ENCODE measurements at regions not wholly inside any gene's neighbourhood (a gene's known extent, or its start where the extent isn't known, plus 50 kb on each side); places are given as distances from the start of the nearest gene placed in this dataset.

DNA sequence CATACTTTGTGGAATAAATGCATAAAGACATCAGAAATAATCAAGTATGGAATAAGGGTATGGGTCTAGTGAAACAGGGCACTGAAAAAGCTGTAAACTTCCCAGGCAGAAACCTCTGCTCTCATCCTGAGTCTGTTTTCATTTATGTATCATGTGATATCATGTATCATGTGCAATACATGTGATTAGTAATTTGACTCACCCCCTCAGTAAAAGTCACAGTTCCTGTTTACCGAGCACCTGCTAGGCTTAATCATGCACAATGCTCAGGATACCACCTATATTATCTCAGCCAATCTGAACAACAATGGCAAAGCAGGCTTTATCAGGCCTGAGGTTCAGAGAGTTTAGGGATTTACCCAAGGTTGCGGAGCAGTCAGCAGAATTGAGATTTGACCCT lies 250.6 kb upstream of the TENM4 start:
- TF ChIP-seq POLR2AphosphoS5 (IDR thresholded peaks at IDR 0.05; ENCODE audit: low read depth) (no peak), SPI1 (IDR thresholded peaks at IDR 0.05; ENCODE audit: borderline replicate concordance, low read depth) (no peak), GABPA (IDR thresholded peaks at IDR 0.05; ENCODE audit: low read depth) (no peak)
- TF ChIP-seq, protein P1, sequence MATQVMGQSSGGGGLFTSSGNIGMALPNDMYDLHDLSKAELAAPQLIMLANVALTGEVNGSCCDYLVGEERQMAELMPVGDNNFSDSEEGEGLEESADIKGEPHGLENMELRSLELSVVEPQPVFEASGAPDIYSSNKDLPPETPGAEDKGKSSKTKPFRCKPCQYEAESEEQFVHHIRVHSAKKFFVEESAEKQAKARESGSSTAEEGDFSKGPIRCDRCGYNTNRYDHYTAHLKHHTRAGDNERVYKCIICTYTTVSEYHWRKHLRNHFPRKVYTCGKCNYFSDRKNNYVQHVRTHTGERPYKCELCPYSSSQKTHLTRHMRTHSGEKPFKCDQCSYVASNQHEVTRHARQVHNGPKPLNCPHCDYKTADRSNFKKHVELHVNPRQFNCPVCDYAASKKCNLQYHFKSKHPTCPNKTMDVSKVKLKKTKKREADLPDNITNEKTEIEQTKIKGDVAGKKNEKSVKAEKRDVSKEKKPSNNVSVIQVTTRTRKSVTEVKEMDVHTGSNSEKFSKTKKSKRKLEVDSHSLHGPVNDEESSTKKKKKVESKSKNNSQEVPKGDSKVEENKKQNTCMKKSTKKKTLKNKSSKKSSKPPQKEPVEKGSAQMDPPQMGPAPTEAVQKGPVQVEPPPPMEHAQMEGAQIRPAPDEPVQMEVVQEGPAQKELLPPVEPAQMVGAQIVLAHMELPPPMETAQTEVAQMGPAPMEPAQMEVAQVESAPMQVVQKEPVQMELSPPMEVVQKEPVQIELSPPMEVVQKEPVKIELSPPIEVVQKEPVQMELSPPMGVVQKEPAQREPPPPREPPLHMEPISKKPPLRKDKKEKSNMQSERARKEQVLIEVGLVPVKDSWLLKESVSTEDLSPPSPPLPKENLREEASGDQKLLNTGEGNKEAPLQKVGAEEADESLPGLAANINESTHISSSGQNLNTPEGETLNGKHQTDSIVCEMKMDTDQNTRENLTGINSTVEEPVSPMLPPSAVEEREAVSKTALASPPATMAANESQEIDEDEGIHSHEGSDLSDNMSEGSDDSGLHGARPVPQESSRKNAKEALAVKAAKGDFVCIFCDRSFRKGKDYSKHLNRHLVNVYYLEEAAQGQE (IDR thresholded peaks at IDR 0.05; ENCODE audit: insufficient replicate concordance, low read depth), result no peak
- TF ChIP-seq, protein P2, sequence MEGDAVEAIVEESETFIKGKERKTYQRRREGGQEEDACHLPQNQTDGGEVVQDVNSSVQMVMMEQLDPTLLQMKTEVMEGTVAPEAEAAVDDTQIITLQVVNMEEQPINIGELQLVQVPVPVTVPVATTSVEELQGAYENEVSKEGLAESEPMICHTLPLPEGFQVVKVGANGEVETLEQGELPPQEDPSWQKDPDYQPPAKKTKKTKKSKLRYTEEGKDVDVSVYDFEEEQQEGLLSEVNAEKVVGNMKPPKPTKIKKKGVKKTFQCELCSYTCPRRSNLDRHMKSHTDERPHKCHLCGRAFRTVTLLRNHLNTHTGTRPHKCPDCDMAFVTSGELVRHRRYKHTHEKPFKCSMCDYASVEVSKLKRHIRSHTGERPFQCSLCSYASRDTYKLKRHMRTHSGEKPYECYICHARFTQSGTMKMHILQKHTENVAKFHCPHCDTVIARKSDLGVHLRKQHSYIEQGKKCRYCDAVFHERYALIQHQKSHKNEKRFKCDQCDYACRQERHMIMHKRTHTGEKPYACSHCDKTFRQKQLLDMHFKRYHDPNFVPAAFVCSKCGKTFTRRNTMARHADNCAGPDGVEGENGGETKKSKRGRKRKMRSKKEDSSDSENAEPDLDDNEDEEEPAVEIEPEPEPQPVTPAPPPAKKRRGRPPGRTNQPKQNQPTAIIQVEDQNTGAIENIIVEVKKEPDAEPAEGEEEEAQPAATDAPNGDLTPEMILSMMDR (IDR thresholded peaks at IDR 0.05; ENCODE audit: insufficient read depth, low read length), result no peak
- no peak for DNase-seq (ENCODE audit: low read depth in 1 of 2, low spot score in 1 of 2)
- H3K4me3 ChIP-seq (replicated peaks; ENCODE audit: insufficient read depth, low read length), result no peak overlapping the region

GRCh38 chr11:79686703-79687419 lies 246.0 kb upstream of the TENM4 start:
- peaks cover 4% of the 10 kb centered on the region for H3K27me3 ChIP-seq (ENCODE audit: insufficient read depth, poor library complexity, severe bottlenecking)
- TF ChIP-seq, protein P1 (IDR thresholded peaks at IDR 0.05; ENCODE audit: insufficient replicate concordance, low read depth), result no peak
- no peak for TF ChIP-seq GABPA (IDR thresholded peaks at IDR 0.05; ENCODE audit: low read depth)
- TF ChIP-seq, protein P2 (IDR thresholded peaks at IDR 0.05; ENCODE audit: insufficient read depth, low read length), result no peak
- TF ChIP-seq POLR2AphosphoS5 (IDR thresholded peaks at IDR 0.05; ENCODE audit: low read depth), result no peak
- no peak for TF ChIP-seq SPI1 (IDR thresholded peaks at IDR 0.05; ENCODE audit: borderline replicate concordance, low read depth)
- H3K4me3 ChIP-seq (replicated peaks; ENCODE audit: insufficient read depth, low read length), result no peak overlapping the region
- no peak overlapping the region for H3K27ac ChIP-seq (replicated peaks)
- DNase-seq (ENCODE audit: low read depth in 1 of 2, low spot score in 1 of 2), result no peak

More for the DNA sequence above, 250.6 kb upstream of the TENM4 start:
- Histone ChIP-seq H3K27me3 (ENCODE audit: insufficient read depth, poor library complexity, severe bottlenecking) (no peaks in the 10 kb centered on the region), H3K27ac (replicated peaks) (no peak overlapping the region)

DNA sequence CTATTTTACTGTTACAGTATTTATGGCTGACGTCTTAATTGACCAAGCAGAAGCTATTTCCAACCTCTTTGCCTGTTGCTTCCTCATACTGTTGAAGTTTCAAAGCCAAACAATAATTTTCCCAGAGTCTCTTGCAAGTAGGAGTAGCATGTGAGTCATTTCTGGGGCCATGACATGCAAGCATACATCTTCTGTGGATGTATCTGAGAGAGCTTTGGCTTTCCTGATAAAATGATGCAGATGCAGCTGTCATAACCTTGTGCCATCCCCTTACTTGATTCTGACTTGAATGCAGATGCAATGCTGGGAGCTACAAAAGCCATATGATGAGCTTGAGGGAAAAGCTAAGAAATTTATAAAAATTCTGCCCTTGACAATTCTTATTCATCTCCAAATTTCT lies 243.1 kb upstream of the TENM4 start:
- peaks cover 4% of the 10 kb centered on the region for H3K27me3 ChIP-seq (ENCODE audit: insufficient read depth, poor library complexity, severe bottlenecking)
- TF ChIP-seq, protein P1 (IDR thresholded peaks at IDR 0.05; ENCODE audit: insufficient replicate concordance, low read depth), result no peak
- TF ChIP-seq POLR2AphosphoS5 (IDR thresholded peaks at IDR 0.05; ENCODE audit: low read depth), result no peak
- TF ChIP-seq GABPA (IDR thresholded peaks at IDR 0.05; ENCODE audit: low read depth), result no peak
- no peak for TF ChIP-seq SPI1 (IDR thresholded peaks at IDR 0.05; ENCODE audit: borderline replicate concordance, low read depth)
- TF ChIP-seq, protein P2 (IDR thresholded peaks at IDR 0.05; ENCODE audit: insufficient read depth, low read length), result no peak
- H3K4me3 ChIP-seq (replicated peaks; ENCODE audit: insufficient read depth, low read length), result no peak overlapping the region
- H3K27ac ChIP-seq (replicated peaks), result no peak overlapping the region
- DNase-seq (ENCODE audit: low read depth in 1 of 2, low spot score in 1 of 2), result no peak

All from HL-60 (cell line).